ENCODE measurements at regions not wholly inside any gene's neighbourhood (a gene's known extent, or its start where the extent isn't known, plus 50 kb on each side); places are given as distances from the start of the nearest gene placed in this dataset.

- H3K4me2 ChIP-seq: no peak overlapping the region
- peaks cover 9 to 18% (median 14%) of the 10 kb centered on the region in 11 experiments for H3K9me3 ChIP-seq (replicated peaks in 1 of 11)
- H4K20me1 ChIP-seq: no peaks in the 10 kb centered on the region
- peaks cover 0 to 21% (median 2%) of the 10 kb centered on the region in 10 experiments; a peak in 10 of 20 replicates for H3K4me1 ChIP-seq
- no peaks in the 10 kb centered on the region for H3K36me3 ChIP-seq
- no peak for TF ChIP-seq Cebpa-rat (IDR thresholded peaks at IDR 0.05)
- H3K27me3 ChIP-seq: no peaks in the 10 kb centered on the region
- no peak overlapping the region for H3K4me3 ChIP-seq
- H3K27ac ChIP-seq: no peak overlapping the region
- no peak overlapping the region for H3K9ac ChIP-seq
Measured at GRCh38 chr5:67283275-67283987, 86.8 kb upstream of the CD180 start.

- peaks cover 0 to 11% (median 0%) of the 10 kb centered on the region in 10 experiments; a peak in 3 of 20 replicates for H3K4me1 ChIP-seq
- H3K27me3 ChIP-seq: no peaks in the 10 kb centered on the region
- H3K4me2 ChIP-seq: no peak overlapping the region
- no peak overlapping the region for H3K9ac ChIP-seq
- no peaks in the 10 kb centered on the region for H4K20me1 ChIP-seq
- TF ChIP-seq Cebpa-rat (IDR thresholded peaks at IDR 0.05): no peak
- peaks cover 19 to 30% (median 24%) of the 10 kb centered on the region in 11 experiments for H3K9me3 ChIP-seq (replicated peaks in 1 of 11)
- H3K36me3 ChIP-seq: no peaks in the 10 kb centered on the region
- no peak overlapping the region for H3K27ac ChIP-seq
- H3K4me3 ChIP-seq: no peak overlapping the region
Measured at GRCh38 chr5:67281874-67282273, 85.3 kb upstream of the CD180 start.

GRCh38 chr5:67273689-67274356 is 77.2 kb upstream of the CD180 start:
- Histone ChIP-seq H3K4me2 (no peak overlapping the region), H3K4me1 (no peaks in the 10 kb centered on the region), H3K36me3 (no peaks in the 10 kb centered on the region), H3K27me3 (no peaks in the 10 kb centered on the region), H3K9me3 (replicated peaks in 1 of 11) (peaks cover 8 to 29% (median 17%) of the 10 kb centered on the region in 11 experiments), H3K4me3 (no peak overlapping the region), H3K9ac (no peak overlapping the region), H4K20me1 (no peaks in the 10 kb centered on the region), H3K27ac (no peak overlapping the region)
- no peak for TF ChIP-seq Cebpa-rat (IDR thresholded peaks at IDR 0.05)

- Histone ChIP-seq H3K9me3 (replicated peaks in 1 of 11) (peaks cover 0 to 16% (median 5%) of the 10 kb centered on the region in 11 experiments; a peak in 10 of 22 replicates), H4K20me1 (no peaks in the 10 kb centered on the region), H3K27ac (no peak overlapping the region), H3K4me2 (no peak overlapping the region), H3K27me3 (no peaks in the 10 kb centered on the region), H3K36me3 (no peaks in the 10 kb centered on the region), H3K4me3 (no peak overlapping the region), H3K9ac (no peak overlapping the region), H3K4me1 (no peaks in the 10 kb centered on the region)
- no peak for TF ChIP-seq Cebpa-rat (IDR thresholded peaks at IDR 0.05)
Measured at GRCh38 chr5:67272453-67273130, 76.0 kb upstream of the CD180 start.

- no peak overlapping the region for H3K27ac ChIP-seq
- no peak for TF ChIP-seq Cebpa-rat (IDR thresholded peaks at IDR 0.05)
- H3K4me2 ChIP-seq: no peak overlapping the region
- H3K4me3 ChIP-seq: no peak overlapping the region
- H3K27me3 ChIP-seq: no peaks in the 10 kb centered on the region
- no peak overlapping the region for H3K9ac ChIP-seq
- H4K20me1 ChIP-seq: no peaks in the 10 kb centered on the region
- H3K4me1 ChIP-seq: no peaks in the 10 kb centered on the region
- H3K36me3 ChIP-seq: no peaks in the 10 kb centered on the region
- H3K9me3 ChIP-seq (replicated peaks in 1 of 11): peaks cover 0 to 7% (median 0%) of the 10 kb centered on the region in 11 experiments; a peak in 4 of 22 replicates
Measured at GRCh38 chr5:67268231-67269021, 71.8 kb upstream of the CD180 start.

GRCh38 chr5:67267512-67268216 is 71.1 kb upstream of the CD180 start:
- Histone ChIP-seq H3K36me3 (no peaks in the 10 kb centered on the region), H3K9me3 (replicated peaks in 1 of 11) (peaks cover 0 to 7% (median 0%) of the 10 kb centered on the region in 11 experiments; a peak in 4 of 22 replicates), H4K20me1 (no peaks in the 10 kb centered on the region), H3K4me1 (no peaks in the 10 kb centered on the region), H3K27me3 (no peaks in the 10 kb centered on the region), H3K4me3 (no peak overlapping the region), H3K4me2 (no peak overlapping the region), H3K27ac (no peak overlapping the region), H3K9ac (no peak overlapping the region)
- no peak for TF ChIP-seq Cebpa-rat (IDR thresholded peaks at IDR 0.05)

- Histone ChIP-seq H3K4me1 (no peaks in the 10 kb centered on the region), H3K27me3 (no peaks in the 10 kb centered on the region), H3K9ac (no peak overlapping the region), H4K20me1 (no peaks in the 10 kb centered on the region), H3K27ac (no peak overlapping the region), H3K4me2 (no peak overlapping the region), H3K9me3 (replicated peaks in 1 of 11) (peaks cover 0 to 7% (median 0%) of the 10 kb centered on the region in 11 experiments; a peak in 4 of 22 replicates), H3K36me3 (no peaks in the 10 kb centered on the region), H3K4me3 (no peak overlapping the region)
- TF ChIP-seq Cebpa-rat (IDR thresholded peaks at IDR 0.05): no peak
Measured at GRCh38 chr5:67266654-67267350, 70.2 kb upstream of the CD180 start.

GRCh38 chr5:67265951-67266350 is 69.4 kb upstream of the CD180 start:
- Histone ChIP-seq H3K9me3 (replicated peaks in 1 of 11) (peaks cover 0 to 7% (median 0%) of the 10 kb centered on the region in 11 experiments; a peak in 4 of 22 replicates), H3K4me1 (no peaks in the 10 kb centered on the region), H3K36me3 (no peaks in the 10 kb centered on the region), H3K27ac (no peak overlapping the region), H3K4me2 (no peak overlapping the region), H3K27me3 (no peaks in the 10 kb centered on the region), H3K9ac (no peak overlapping the region), H3K4me3 (no peak overlapping the region), H4K20me1 (no peaks in the 10 kb centered on the region)
- no peak for TF ChIP-seq Cebpa-rat (IDR thresholded peaks at IDR 0.05)

Data from BLaER1 treated with 17β-estradiol and CSF1 and Interleukin-3, amounts not matched to agents 10 nM and 100 nM (cell line).